Loucy (cell line): ENCODE measurements at regions not wholly inside any gene's neighbourhood (a gene's known extent, or its start where the extent isn't known, plus 50 kb on each side); places are given as distances from the start of the nearest gene placed in this dataset.

Experiments used
- H2AFZ ChIP-seq: fragments of 200-600 bp; sonication (generic); 2 replicates; pipeline ENCODE4 v1.6.0; 2016; ENCODE audit warnings: antibody characterized with exemption, mild to moderate bottlenecking, low read length, moderate library complexity
- H3F3A ChIP-seq: fragments of 200-600 bp; 2 replicates; pipeline ENCODE4 v1.6.0; 2016; ENCODE audit warnings: antibody characterized with exemption, low read depth, mild to moderate bottlenecking
- H3K27me3 ChIP-seq: fragments of 200-600 bp; sonication (generic); 2 replicates; pipeline ENCODE4 v1.6.1; 2014; ENCODE audit warnings: low read length, mild to moderate bottlenecking; ENCODE audit not compliant: insufficient read depth, poor library complexity, severe bottlenecking
- H3K36me3 ChIP-seq: fragments of 200-600 bp; sonication (generic); 2 replicates; pipeline ENCODE4 v1.6.1; 2016; ENCODE audit warnings: low read length; ENCODE audit not compliant: insufficient read depth
- H3K4me1 ChIP-seq: fragments of 200-600 bp; sonication (generic); 2 replicates; pipeline ENCODE4 v1.5.1; 2014; ENCODE audit warnings: low read length, mild to moderate bottlenecking; ENCODE audit not compliant: insufficient read depth, poor library complexity, severe bottlenecking
- H3K4me2 ChIP-seq: fragments of 200-600 bp; sonication (generic); 2 replicates; pipeline ENCODE4 v1.6.0; 2014; ENCODE audit warnings: antibody characterized with exemption, low read length, low read depth, mild to moderate bottlenecking; ENCODE audit not compliant: poor library complexity, severe bottlenecking
- H3K4me3 ChIP-seq: fragments of 200-600 bp; sonication (generic); 2 replicates; pipeline ENCODE4 v1.5.1; 2014; ENCODE audit warnings: low read length, mild to moderate bottlenecking, mixed read lengths; ENCODE audit not compliant: poor library complexity, severe bottlenecking
- H3K79me2 ChIP-seq: fragments of 200-600 bp; sonication (generic); 2 replicates; pipeline ENCODE4 v1.6.1; 2014; ENCODE audit warnings: low read length; ENCODE audit not compliant: insufficient read depth
- H3K9ac ChIP-seq: fragments of 200-600 bp; sonication (generic); 2 replicates; pipeline ENCODE4 v1.6.0; 2014; ENCODE audit warnings: mild to moderate bottlenecking, low read depth, low read length, moderate library complexity; ENCODE audit not compliant: poor library complexity, severe bottlenecking
- H3K9me2 ChIP-seq: fragments of 200-600 bp; sonication (generic); replicated peaks from 2 replicates; pipeline ENCODE4 v1.6.1; 2016; ENCODE audit warnings: low read depth, low read length, mixed read lengths
- H3K9me3 ChIP-seq: fragments of 200-600 bp; sonication (generic); 2 replicates; pipeline ENCODE4 v1.6.1; 2014; ENCODE audit warnings: mild to moderate bottlenecking, antibody characterized with exemption, low read length, low read depth; ENCODE audit not compliant: insufficient read depth
- H4K20me1 ChIP-seq: fragments of 200-600 bp; sonication (generic); 2 replicates; pipeline ENCODE4 v1.6.0; 2014; ENCODE audit warnings: antibody characterized with exemption, low read length, mild to moderate bottlenecking; ENCODE audit not compliant: insufficient read depth, poor library complexity, severe bottlenecking
- EZH2phosphoT487 ChIP-seq: fragments of 200-600 bp; IDR thresholded peaks from 2 replicates; pipeline ENCODE4 v1.6.1; 2018; ENCODE audit warnings: antibody characterized with exemption, mild to moderate bottlenecking, moderate library complexity, borderline replicate concordance
- TF ChIP-seq, protein P1 (sequence below): fragments of 200-600 bp; sonication (generic); conservative IDR thresholded peaks from 2 replicates; pipeline ENCODE4 v1.5.1; 2014; ENCODE audit warnings: mild to moderate bottlenecking, antibody characterized with exemption, low read length

DNA sequence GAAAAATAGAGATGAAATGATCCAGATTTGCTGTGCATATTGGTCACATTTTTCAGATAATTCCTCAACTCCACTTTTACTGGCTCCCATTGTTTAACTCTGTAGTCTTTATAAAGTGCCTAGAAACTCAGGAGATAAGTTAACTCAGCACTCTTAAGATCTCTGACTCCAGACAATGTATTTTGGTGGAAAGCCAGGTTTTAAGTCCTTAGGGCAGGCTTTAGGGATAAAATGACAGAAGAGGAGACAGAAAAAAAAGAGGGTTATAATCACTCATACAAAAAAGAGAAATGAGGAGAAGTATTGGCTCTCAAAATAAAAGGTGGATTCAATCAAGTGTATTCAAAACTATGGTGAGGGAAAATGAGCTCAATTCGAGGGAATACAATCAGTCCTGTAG is 674.8 kb upstream of the INTU start:
- no peak overlapping the region for H3K4me2 ChIP-seq
- H3K9ac ChIP-seq, result no peak overlapping the region
- no peaks in the 10 kb centered on the region for H4K20me1 ChIP-seq

DNA sequence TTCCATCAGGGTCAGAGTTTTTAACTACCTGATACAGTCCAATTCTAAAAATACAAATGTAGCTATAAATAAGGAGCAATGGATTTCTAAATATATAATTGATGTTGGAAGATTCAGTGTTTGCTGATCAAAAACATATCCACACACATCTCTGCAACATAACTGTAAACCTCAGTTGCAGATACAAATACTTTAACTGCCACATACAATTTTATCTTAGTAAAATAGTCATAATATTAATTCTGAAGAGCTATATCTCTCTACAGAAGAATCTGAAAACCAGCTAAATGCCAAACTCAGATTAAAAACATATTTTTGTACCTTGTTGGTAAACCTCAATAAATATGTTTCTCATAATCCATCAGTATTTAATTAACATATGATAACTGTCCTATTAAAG is 674.3 kb upstream of the INTU start:
- H3K4me1 ChIP-seq, result no peaks in the 10 kb centered on the region
- no peak for TF ChIP-seq EZH2phosphoT487
- TF ChIP-seq, protein P1, sequence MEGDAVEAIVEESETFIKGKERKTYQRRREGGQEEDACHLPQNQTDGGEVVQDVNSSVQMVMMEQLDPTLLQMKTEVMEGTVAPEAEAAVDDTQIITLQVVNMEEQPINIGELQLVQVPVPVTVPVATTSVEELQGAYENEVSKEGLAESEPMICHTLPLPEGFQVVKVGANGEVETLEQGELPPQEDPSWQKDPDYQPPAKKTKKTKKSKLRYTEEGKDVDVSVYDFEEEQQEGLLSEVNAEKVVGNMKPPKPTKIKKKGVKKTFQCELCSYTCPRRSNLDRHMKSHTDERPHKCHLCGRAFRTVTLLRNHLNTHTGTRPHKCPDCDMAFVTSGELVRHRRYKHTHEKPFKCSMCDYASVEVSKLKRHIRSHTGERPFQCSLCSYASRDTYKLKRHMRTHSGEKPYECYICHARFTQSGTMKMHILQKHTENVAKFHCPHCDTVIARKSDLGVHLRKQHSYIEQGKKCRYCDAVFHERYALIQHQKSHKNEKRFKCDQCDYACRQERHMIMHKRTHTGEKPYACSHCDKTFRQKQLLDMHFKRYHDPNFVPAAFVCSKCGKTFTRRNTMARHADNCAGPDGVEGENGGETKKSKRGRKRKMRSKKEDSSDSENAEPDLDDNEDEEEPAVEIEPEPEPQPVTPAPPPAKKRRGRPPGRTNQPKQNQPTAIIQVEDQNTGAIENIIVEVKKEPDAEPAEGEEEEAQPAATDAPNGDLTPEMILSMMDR, result no peak
- no peaks in the 10 kb centered on the region for H3K36me3 ChIP-seq
- H4K20me1 ChIP-seq, result no peaks in the 10 kb centered on the region
- H3K79me2 ChIP-seq, result no peaks in the 10 kb centered on the region
- no peak overlapping the region for H3K4me3 ChIP-seq
- H2AFZ ChIP-seq, result no peak overlapping the region
- H3K4me2 ChIP-seq, result no peak overlapping the region
- no peaks in the 10 kb centered on the region for H3K9me2 ChIP-seq
- no peaks in the 10 kb centered on the region for H3K9me3 ChIP-seq
- H3K27me3 ChIP-seq, result no peaks in the 10 kb centered on the region
- H3K9ac ChIP-seq, result no peak overlapping the region
- H3F3A ChIP-seq, result no peaks in the 10 kb centered on the region

More for the DNA sequence above, 674.8 kb upstream of the INTU start:
- Histone ChIP-seq H2AFZ (no peak overlapping the region), H3K9me3 (no peaks in the 10 kb centered on the region), H3K4me1 (no peaks in the 10 kb centered on the region), H3K36me3 (no peaks in the 10 kb centered on the region), H3K4me3 (no peak overlapping the region), H3F3A (no peaks in the 10 kb centered on the region), H3K9me2 (no peaks in the 10 kb centered on the region), H3K79me2 (no peaks in the 10 kb centered on the region), H3K27me3 (no peaks in the 10 kb centered on the region)
- TF ChIP-seq EZH2phosphoT487, result no peak
- TF ChIP-seq, protein P1, result no peak

DNA sequence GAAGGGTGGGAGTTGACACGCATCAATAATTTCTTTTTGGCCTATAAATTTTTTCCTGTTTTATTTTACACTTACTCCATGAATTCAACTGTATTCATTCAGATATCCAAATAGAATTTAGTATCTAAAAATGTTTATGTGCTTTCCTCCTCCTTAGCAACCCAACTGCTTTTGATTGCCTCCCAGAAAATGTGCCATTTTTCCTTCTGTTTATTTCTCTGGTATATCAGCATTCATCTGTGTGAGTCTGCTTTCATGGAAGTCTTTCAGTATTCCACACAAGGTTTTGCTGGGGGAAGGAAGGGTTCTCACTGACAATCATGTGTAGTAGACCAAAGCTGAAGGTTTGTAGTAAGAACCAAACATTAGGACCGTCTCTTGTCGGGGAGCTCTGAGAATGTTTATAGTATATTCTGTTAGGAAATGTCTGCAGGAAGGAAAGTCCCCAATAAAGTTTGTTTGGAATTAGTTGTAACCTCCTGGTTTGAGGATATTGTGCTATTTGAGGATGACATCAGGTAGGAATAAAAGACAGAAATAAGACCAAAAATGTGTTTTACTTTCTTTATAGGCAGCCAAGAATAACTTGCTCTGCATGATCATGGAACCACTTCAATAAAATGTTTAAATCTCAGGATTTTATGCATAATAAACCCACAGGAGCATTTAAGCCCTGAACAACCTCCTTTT is 673.6 kb upstream of the INTU start:
- TF ChIP-seq EZH2phosphoT487, result no peak
- TF ChIP-seq, protein P1, result no peak
- no peak overlapping the region for H3K4me2 ChIP-seq
- no peak overlapping the region for H3K9ac ChIP-seq
- no peaks in the 10 kb centered on the region for H3K27me3 ChIP-seq
- no peaks in the 10 kb centered on the region for H3K4me1 ChIP-seq
- no peaks in the 10 kb centered on the region for H3K9me3 ChIP-seq
- no peak overlapping the region for H3K4me3 ChIP-seq
- H3K9me2 ChIP-seq, result no peaks in the 10 kb centered on the region
- H3K36me3 ChIP-seq, result no peaks in the 10 kb centered on the region
- no peak overlapping the region for H2AFZ ChIP-seq
- H3K79me2 ChIP-seq, result no peaks in the 10 kb centered on the region
- no peaks in the 10 kb centered on the region for H3F3A ChIP-seq
- no peaks in the 10 kb centered on the region for H4K20me1 ChIP-seq
